GM23338 (cell line): ENCODE measurements at regions not wholly inside any gene's neighbourhood (a gene's known extent, or its start where the extent isn't known, plus 50 kb on each side); places are given as distances from the start of the nearest gene placed in this dataset.

Source experiments
- ATAC-seq: fragments of 200-7000 bp; cut with Tn5 transposase; 3 replicates; pipeline ENCODE4 v1.9.1; 2020
- DNase-seq: peaks from one replicate; pipeline ENCODE4 v3.0.0-alpha.2; 2015; ENCODE audit warnings: low spot score
- H2AFZ ChIP-seq: fragments of 200-600 bp; sonication (generic); 2 replicates; pipeline ENCODE4 v1.8.0; 2016; ENCODE audit warnings: antibody characterized with exemption, mild to moderate bottlenecking, moderate library complexity
- H3F3A ChIP-seq: fragments of 200-600 bp; sonication (generic); replicated peaks from 2 replicates; pipeline ENCODE4 v1.8.0; 2017; ENCODE audit warnings: antibody characterized with exemption, mixed run types, low read depth
- H3K27ac ChIP-seq: fragments of 200-600 bp; sonication (generic); 2 replicates; pipeline ENCODE4 v1.6.1; 2016; ENCODE audit warnings: low read depth
- H3K27me3 ChIP-seq: fragments of 200-600 bp; sonication (generic); 2 replicates; pipeline ENCODE4 v1.8.0; 2016; ENCODE audit warnings: mild to moderate bottlenecking, mixed run types, moderate library complexity; ENCODE audit not compliant: insufficient read depth
- H3K36me3 ChIP-seq: fragments of 200-600 bp; sonication (generic); 2 replicates; pipeline ENCODE4 v1.8.0; 2016; ENCODE audit warnings: mild to moderate bottlenecking; ENCODE audit not compliant: insufficient read depth
- H3K4me1 ChIP-seq: fragments of 200-600 bp; sonication (generic); 2 replicates; pipeline ENCODE4 v1.8.0; 2016; ENCODE audit warnings: mild to moderate bottlenecking, moderate library complexity; ENCODE audit not compliant: insufficient read depth
- H3K4me2 ChIP-seq: fragments of 200-600 bp; sonication (generic); 2 replicates; pipeline ENCODE4 v1.7.1; 2017; ENCODE audit warnings: mixed run types
- H3K4me3 ChIP-seq: fragments of 200-600 bp; sonication (generic); 2 replicates; pipeline ENCODE4 v1.6.1; 2016; ENCODE audit warnings: mixed run types
- H3K79me2 ChIP-seq: fragments of 200-600 bp; sonication (generic); replicated peaks from 2 replicates; pipeline ENCODE4 v1.8.0; 2017; ENCODE audit warnings: mild to moderate bottlenecking; ENCODE audit not compliant: insufficient read depth
- H3K9me2 ChIP-seq: fragments of 200-600 bp; sonication (generic); 2 replicates; pipeline ENCODE4 v1.8.0; 2017; ENCODE audit not compliant: insufficient read depth
- H4K20me1 ChIP-seq: fragments of 200-600 bp; sonication (generic); replicated peaks from 2 replicates; pipeline ENCODE4 v1.8.0; 2017; ENCODE audit warnings: mild to moderate bottlenecking; ENCODE audit not compliant: insufficient read depth
- H3K27ac Mint-ChIP-seq: 2 replicates; pipeline ENCODE4 v1.8.0; 2020; ENCODE audit warnings: inconsistent platforms, mild to moderate bottlenecking, moderate library complexity, mixed read lengths
- H3K27me3 Mint-ChIP-seq: 3 replicates; pipeline ENCODE4 v1.8.0; 2022; ENCODE audit warnings: low read depth, mild to moderate bottlenecking, moderate library complexity, mixed read lengths, inconsistent platforms; ENCODE audit not compliant: insufficient read depth, poor library complexity
- H3K36me3 Mint-ChIP-seq: 3 replicates; pipeline ENCODE4 v1.8.0; 2021; ENCODE audit warnings: low read depth, mild to moderate bottlenecking, inconsistent platforms, moderate library complexity, mixed read lengths
- H3K4me1 Mint-ChIP-seq: 3 replicates; pipeline ENCODE4 v1.8.0; 2020; ENCODE audit warnings: mild to moderate bottlenecking, inconsistent platforms, mixed read lengths
- H3K4me3 Mint-ChIP-seq: 3 replicates; pipeline ENCODE4 v1.8.0; 2021; ENCODE audit warnings: moderate library complexity, mild to moderate bottlenecking, inconsistent platforms, mixed read lengths
- H3K9me3 Mint-ChIP-seq: 3 replicates; pipeline ENCODE4 v1.8.0; 2020; ENCODE audit warnings: moderate library complexity, mild to moderate bottlenecking, inconsistent platforms, mixed read lengths
- CREB1 ChIP-seq: fragments of 250-450 bp; sonication (Bioruptor Pico); IDR thresholded peaks from 2 replicates; pipeline ENCODE4 v1.5.0; 2020; ENCODE audit warnings: low read depth, mild to moderate bottlenecking, moderate library complexity
- EZH2 ChIP-seq: fragments of 200-600 bp; sonication (generic); IDR thresholded peaks from one replicate; pipeline ENCODE4 v1.8.0; 2017; ENCODE audit warnings: antibody characterized with exemption, mild to moderate bottlenecking, low read depth; ENCODE audit not compliant: unreplicated experiment
- JUNB ChIP-seq: IDR thresholded peaks from one replicate; pipeline ENCODE4 v1.6.1; 2016; ENCODE audit warnings: antibody characterized with exemption; ENCODE audit not compliant: unreplicated experiment
- REST ChIP-seq: IDR thresholded peaks from one replicate; pipeline ENCODE4 v1.6.1; 2018; ENCODE audit warnings: antibody characterized with exemption; ENCODE audit not compliant: unreplicated experiment
- STAT1 ChIP-seq: IDR thresholded peaks from one replicate; pipeline ENCODE4 v1.6.1; 2016; ENCODE audit warnings: antibody characterized with exemption; ENCODE audit not compliant: unreplicated experiment
- ZNF114 ChIP-seq: fragments of 250-450 bp; sonication (Bioruptor Pico); IDR thresholded peaks from 2 replicates; pipeline ENCODE4 v1.5.0; 2020; ENCODE audit warnings: mild to moderate bottlenecking, moderate library complexity
- ZNF331 ChIP-seq: fragments of 250-450 bp; sonication (Bioruptor Pico); IDR thresholded peaks from 2 replicates; pipeline ENCODE4 v1.5.0; 2020; ENCODE audit warnings: low read depth, mild to moderate bottlenecking, moderate library complexity
- TF ChIP-seq, protein P1 (sequence below), 2 experiments: fragments of 200-600 bp in 1 of 2; sonication (generic) in 1 of 2; conservative IDR thresholded peaks; 2 replicates each; pipeline versions ENCODE4 v1.5.1 to v1.6.1; 2016 to 2017; ENCODE audit warnings: antibody characterized with exemption in 2 of 2, low read depth in 2 of 2, mild to moderate bottlenecking in 2 of 2, moderate library complexity in 1 of 2
- TF ChIP-seq, protein P2 (sequence below): IDR thresholded peaks from 2 replicates; pipeline ENCODE4 v1.6.1; 2016; ENCODE audit warnings: antibody characterized with exemption

GRCh38 chr15:39326306-39326975, 254.4 kb upstream of the THBS1 start:
- no peak overlapping the region for H3K4me3 Mint-ChIP-seq

GRCh38 chr15:39327005-39327730, 253.7 kb upstream of the THBS1 start:
- Histone ChIP-seq H3K4me3 (no peak overlapping the region), H3F3A (no peaks in the 10 kb centered on the region), H3K36me3 (no peaks in the 10 kb centered on the region), H3K27ac (no peak overlapping the region), H3K4me2 (no peak overlapping the region), H3K27me3 (no peaks in the 10 kb centered on the region), H3K9me2 (no peaks in the 10 kb centered on the region), H3K79me2 (no peaks in the 10 kb centered on the region), H4K20me1 (no peaks in the 10 kb centered on the region), H2AFZ (no peak overlapping the region; the same call in 1 of the 2 replicates), H3K4me1 (no peaks in the 10 kb centered on the region)
- H3K4me3 Mint-ChIP-seq: no peak overlapping the region
- no peak overlapping the region for H3K27ac Mint-ChIP-seq
- H3K4me1 Mint-ChIP-seq: no peaks in the 10 kb centered on the region
- H3K36me3 Mint-ChIP-seq: no peaks in the 10 kb centered on the region
- no peak for ATAC-seq
- DNase-seq: no peak
- TF ChIP-seq ZNF331 (CRISPR knock-in tag): no peak
- no peaks in the 10 kb centered on the region for H3K9me3 Mint-ChIP-seq
- H3K27me3 Mint-ChIP-seq: no peaks in the 10 kb centered on the region

More at GRCh38 chr15:39326306-39326975, 254.4 kb upstream of the THBS1 start:
- H4K20me1 ChIP-seq: no peaks in the 10 kb centered on the region
- H3F3A ChIP-seq: no peaks in the 10 kb centered on the region
- no peak overlapping the region for H3K4me2 ChIP-seq
- H2AFZ ChIP-seq: no peak overlapping the region; the same call in 1 of the 2 replicates
- TF ChIP-seq CREB1 (CRISPR knock-in tag) (no peak), ZNF331 (CRISPR knock-in tag) (no peak), STAT1 (no peak), ZNF114 (CRISPR knock-in tag) (no peak), JUNB (no peak)
- TF ChIP-seq, protein P1, sequence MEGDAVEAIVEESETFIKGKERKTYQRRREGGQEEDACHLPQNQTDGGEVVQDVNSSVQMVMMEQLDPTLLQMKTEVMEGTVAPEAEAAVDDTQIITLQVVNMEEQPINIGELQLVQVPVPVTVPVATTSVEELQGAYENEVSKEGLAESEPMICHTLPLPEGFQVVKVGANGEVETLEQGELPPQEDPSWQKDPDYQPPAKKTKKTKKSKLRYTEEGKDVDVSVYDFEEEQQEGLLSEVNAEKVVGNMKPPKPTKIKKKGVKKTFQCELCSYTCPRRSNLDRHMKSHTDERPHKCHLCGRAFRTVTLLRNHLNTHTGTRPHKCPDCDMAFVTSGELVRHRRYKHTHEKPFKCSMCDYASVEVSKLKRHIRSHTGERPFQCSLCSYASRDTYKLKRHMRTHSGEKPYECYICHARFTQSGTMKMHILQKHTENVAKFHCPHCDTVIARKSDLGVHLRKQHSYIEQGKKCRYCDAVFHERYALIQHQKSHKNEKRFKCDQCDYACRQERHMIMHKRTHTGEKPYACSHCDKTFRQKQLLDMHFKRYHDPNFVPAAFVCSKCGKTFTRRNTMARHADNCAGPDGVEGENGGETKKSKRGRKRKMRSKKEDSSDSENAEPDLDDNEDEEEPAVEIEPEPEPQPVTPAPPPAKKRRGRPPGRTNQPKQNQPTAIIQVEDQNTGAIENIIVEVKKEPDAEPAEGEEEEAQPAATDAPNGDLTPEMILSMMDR (conservative IDR thresholded peaks at IDR 0.05; ENCODE audit: low read depth in 2 of 2): no peak
- H3K36me3 ChIP-seq: no peaks in the 10 kb centered on the region
- no peaks in the 10 kb centered on the region for H3K27me3 Mint-ChIP-seq
- H3K27ac ChIP-seq: no peak overlapping the region
- no peaks in the 10 kb centered on the region for H3K36me3 Mint-ChIP-seq
- no peaks in the 10 kb centered on the region for H3K27me3 ChIP-seq
- no peaks in the 10 kb centered on the region for H3K4me1 ChIP-seq
- no peaks in the 10 kb centered on the region for H3K9me2 ChIP-seq
- no peak overlapping the region for H3K4me3 ChIP-seq
- H3K9me3 Mint-ChIP-seq: peaks cover 5% of the 10 kb centered on the region; the same call in 2 of the 3 replicates
- H3K27ac Mint-ChIP-seq: no peak overlapping the region
- DNase-seq (no peak), ATAC-seq (no peak)
- H3K4me1 Mint-ChIP-seq: no peaks in the 10 kb centered on the region
- no peaks in the 10 kb centered on the region for H3K79me2 ChIP-seq

- Histone ChIP-seq H2AFZ (no peak overlapping the region), H3K27me3 (no peaks in the 10 kb centered on the region), H3K27ac (no peak overlapping the region), H3K4me2 (no peak overlapping the region), H3K4me1 (no peaks in the 10 kb centered on the region), H3K4me3 (no peak overlapping the region), H3K79me2 (no peaks in the 10 kb centered on the region), H3F3A (no peaks in the 10 kb centered on the region), H4K20me1 (no peaks in the 10 kb centered on the region), H3K36me3 (no peaks in the 10 kb centered on the region), H3K9me2 (no peaks in the 10 kb centered on the region)
- ATAC-seq: no peak
- no peak for DNase-seq
- Mint-ChIP-seq H3K36me3 (no peaks in the 10 kb centered on the region), H3K9me3 (no peaks in the 10 kb centered on the region), H3K27ac (no peak overlapping the region), H3K4me1 (no peaks in the 10 kb centered on the region), H3K4me3 (no peak overlapping the region), H3K27me3 (no peaks in the 10 kb centered on the region)
- TF ChIP-seq JUNB: no peak
- TF ChIP-seq EZH2: no peak
- TF ChIP-seq REST: no peak
- TF ChIP-seq, protein P2, sequence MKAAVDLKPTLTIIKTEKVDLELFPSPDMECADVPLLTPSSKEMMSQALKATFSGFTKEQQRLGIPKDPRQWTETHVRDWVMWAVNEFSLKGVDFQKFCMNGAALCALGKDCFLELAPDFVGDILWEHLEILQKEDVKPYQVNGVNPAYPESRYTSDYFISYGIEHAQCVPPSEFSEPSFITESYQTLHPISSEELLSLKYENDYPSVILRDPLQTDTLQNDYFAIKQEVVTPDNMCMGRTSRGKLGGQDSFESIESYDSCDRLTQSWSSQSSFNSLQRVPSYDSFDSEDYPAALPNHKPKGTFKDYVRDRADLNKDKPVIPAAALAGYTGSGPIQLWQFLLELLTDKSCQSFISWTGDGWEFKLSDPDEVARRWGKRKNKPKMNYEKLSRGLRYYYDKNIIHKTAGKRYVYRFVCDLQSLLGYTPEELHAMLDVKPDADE: no peak
- TF ChIP-seq, protein P1 (conservative IDR thresholded peaks at IDR 0.05; ENCODE audit: low read depth in 2 of 2): no peak
These were observed 250.8 kb upstream of the THBS1 start for GRCh38 chr15:39330061-39330460.
